ENCODE measurements at regions not wholly inside any gene's neighbourhood (a gene's known extent, or its start where the extent isn't known, plus 50 kb on each side); places are given as distances from the start of the nearest gene placed in this dataset.

DNA sequence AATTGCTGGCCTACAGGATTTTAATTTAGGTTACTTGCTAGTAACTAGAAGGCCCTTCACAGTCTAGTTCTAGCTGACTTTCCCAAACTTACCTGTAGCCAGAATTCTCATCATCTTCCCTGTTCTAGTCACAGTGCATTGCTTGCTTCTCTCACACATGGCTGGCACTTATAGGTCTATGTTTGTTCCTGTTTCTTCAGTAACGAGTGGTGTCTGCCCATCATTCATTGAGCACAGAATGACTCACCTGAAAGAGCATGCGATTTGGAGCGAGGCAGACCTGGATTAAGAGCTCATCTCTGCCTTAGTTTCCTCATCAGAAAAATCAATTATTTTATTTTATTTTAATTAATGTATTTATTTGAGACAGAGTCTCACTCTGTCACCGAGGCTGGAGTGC is 201.7 kb upstream of the ANK2 start:
- no peak for DNase-seq

DNA sequence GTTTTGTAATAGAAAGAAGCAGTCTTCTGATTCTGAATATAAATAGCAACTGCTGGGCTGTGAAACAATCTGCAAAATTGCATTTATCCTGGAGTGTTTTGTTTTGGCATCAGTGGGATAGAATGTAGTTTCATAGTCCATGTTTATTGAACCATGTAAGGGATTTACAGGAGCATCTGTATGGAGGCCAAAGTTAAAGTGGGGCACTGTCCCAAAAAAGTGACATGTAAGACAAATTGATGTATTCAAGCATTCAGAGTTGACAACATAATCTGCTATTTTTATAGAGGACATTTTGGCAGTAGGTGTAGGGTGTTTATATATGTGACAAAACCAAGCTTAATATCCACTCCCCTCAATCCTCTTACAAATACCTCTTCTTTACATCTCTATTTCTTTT is 200.5 kb upstream of the ANK2 start:
- DNase-seq: no peak

DNA sequence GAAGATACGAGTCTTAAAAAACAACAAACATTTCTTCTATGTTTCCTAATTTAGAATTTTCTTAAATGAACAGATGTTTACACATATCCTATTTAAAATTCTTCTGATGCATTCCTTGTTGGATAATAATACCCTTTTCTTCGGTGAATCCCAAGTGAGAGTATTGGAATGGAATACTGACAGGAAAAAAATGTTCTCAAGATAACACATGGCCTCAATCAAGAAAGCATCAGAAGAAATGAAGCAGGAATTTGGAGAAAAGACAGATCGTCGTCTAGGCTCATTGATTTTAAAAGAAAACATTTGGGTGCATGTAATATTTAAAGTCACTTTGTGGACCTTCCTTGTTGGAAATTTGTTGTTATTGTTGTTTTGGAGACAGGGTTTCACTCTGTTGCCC is 196.9 kb upstream of the ANK2 start:
- no peak for DNase-seq

DNA sequence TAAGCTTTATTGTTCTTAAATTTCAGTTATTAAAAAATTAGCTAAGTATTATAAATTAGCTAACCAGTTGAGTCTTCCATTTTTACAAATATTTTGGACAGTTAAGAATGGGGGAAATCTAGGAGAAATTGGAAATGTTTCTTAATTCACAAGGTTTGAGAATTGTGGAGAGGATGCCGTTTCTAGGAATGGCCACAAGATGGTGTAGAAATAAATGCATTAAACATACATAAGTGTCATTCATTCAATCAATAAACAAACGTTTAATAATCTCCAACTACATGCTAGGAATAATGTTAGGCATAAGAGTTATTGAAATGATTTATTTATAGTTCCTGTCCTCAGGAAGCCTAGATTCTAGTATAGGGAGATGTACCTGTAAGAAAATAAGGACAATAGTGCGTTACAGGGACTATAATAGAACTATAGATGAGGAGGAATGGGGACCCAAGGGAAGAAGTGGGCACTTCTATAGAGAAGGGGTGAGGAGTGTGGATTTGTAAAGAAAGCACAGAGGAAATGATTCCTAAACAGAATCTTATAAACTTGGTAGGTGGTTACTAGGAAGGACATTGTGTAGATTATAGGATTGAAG is 195.7 kb upstream of the ANK2 start:
- no peak for DNase-seq

DNA sequence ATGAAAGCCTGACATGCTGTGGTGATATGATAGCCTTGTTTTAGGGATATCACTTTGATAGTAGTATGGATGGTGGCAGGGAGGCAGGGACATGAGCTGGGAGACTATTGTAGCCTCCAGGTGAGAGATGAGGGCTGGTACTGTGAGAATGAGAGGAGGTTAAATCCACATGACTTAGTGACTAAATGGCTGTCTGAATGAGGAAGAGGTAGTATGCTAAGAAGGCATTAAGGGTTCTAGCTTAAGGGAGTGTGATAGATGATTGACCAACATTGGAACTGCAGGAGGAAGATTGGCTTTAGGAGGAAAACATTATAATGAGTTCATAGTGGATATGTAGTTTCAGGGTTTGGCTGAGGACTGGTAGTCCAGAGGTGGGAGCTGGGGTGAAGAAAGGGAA is 195.0 kb upstream of the ANK2 start:
- no peak for DNase-seq

DNA sequence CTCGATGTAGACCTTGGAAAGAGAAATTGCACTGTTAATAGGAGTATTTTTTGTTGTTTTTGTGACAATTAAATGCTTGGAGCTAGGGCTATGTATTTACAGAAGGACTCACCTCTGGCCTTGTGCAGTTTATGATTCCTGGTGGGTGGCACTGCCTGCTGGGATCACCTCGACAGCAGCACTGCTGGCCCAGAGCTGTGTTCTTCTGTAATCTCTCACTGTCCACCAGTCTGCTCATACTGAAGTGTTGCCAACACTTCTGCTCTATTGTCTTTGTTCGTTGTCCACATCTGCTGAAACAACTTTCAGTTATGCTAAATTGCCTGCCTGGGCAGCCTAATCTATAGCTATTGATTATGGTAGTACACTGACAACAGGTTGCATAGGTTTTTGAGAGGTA is 194.4 kb upstream of the ANK2 start:
- no peak for DNase-seq

DNA sequence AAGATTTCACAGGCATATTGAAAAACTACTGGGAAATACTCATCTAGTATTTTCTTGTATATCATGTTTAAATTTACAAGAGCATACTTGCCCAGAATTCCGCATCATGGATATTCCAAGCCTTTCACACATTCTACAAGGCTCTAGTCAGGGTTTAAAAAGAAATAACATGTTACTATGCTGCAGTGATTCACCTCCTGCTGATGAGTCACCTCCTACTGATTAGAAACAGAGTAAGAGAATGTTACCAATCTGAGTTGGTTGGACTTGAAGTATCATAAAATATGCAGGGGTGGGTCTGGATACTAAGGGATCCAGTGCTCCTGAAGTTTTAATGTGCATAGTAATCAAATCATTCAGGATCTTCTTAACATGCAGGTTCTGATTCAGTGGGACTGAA is 192.0 kb upstream of the ANK2 start:
- no peak for DNase-seq

DNA sequence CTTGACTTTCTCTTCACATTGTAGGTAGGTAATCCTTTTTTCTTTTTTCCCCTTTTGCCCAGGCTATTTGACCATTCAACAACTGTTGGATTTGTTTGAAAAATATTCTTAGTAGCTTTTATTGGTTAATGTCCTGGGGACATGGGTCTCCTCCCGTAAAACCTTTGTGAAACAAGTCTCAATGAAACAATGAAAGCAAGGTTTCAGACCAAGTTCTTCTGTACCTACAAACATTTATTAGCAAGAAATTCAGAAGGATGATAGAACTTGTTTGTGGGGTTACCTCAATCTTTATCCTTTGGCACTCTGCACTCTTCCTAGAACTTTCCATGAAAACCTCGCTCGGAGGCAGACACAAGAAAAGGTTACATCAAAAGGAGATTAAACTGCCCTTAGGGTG is 190.7 kb upstream of the ANK2 start:
- no peak for DNase-seq

DNA sequence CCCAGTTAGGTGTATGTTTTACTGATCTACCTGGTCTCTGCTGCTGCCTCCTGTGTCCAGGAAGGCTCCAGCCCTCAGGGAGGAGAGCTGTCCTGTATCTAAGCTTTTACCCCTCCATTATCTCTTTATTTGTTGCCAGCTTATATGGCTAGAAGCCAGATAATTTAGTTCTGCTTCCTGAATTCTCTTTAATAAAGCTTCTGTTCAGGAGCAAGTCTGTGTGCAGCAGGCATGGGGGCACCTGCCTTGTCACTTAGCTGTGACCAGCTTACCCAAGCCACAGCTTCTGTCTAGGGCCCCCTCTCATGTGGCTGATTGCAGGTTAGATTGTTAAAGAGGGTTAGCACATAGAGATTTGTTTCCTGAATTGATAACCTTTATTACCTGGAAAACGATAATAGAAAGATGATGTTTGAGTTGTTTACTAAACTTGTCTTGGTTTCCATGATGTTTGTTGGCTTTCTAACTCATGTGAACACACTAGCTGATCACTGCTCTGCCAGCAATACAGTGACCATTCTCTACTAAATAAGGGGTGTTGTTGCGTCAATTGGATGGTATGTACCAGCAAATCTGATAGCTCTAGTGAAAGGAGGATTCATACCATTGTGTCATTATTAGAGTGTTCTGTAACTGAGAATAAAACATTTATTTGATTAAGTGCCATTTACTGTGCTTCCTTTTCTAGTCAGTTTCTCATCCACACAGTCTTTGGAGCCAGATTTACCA is 189.8 kb upstream of the ANK2 start:
- no peak for DNase-seq

DNA sequence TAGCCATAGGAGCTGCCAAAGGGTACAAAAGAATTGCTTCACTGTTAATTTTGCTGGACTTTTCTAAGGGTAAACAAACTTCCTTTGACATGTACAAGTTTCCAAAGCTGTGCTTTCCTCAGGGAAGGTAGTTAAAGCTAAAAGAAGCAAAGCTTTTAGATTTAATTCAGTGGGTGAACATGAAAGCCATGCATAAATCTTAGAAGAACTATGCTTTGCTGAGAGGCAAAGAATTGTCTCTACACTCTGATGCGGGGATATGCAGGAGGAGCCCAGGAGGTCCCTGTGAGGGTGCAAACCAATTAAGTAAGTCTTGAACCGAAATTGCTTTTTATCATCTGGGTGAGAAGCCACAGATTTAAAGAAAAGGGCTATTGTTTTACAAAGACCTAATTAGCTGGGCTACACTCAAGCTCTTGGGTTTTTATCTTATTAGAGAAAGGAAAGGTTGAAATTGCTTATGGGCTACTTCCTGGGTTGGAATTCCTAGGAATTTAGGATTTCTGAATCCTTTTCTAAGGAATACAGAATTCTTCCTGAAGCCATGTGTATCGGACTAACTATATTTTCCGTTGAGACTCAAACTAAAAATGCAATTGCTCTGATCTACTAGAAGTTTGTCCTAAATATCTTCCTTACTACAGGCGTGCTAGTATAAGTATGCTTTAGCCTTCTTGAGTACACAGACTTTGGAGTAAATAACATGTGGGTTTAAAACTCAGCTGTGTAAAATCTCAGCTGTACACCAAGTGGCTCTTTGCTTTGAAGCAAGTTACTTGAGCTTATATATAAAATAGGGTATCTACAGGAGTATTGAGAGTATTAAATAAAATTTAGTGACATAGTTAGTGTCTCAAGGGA is 188.4 kb upstream of the ANK2 start:
- no peak for DNase-seq

DNA sequence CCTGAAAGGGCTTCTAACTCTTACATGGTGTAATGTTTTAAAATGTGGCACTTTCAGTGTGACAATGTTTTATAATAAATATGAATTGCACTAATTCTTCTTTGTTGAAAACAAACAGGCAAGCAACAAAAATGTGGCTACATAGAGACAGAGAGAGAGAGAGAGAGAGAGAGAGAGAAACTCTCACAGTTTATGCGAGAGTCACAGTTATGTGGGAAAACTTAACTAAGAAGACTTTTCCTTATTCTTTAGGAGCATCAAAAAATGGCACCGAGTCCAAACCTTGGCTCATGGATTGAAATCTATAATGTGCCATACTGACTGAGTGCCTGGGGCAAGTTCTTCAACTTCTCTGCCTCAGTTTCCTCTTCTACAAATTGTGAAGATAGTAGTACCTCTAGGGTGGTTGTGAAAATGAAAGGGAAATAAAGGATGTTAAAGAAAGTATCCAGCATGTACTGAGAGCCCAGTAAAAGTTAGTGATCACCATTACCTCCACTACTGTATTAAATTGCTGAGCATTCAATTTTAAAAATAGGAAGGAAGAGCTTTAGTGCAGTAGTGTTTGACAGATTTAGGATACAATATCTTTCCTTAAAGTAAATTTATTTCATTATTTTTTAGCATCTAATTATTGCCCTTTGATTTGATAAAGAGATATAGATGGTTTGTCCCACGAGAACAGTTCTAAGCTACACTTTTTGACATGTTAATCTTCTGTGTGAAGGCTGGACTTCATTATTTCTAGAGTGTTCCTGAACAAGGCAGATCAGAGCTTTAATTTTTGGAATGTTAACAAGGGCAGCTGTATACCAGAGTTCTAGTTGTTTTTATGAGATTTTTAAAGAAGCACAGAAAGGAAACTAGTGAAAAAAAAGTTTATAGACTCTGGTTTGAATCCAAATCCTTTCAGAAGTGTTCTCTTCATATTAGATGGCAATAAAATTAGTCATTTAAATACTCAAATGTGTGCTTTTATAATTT is 187.5 kb upstream of the ANK2 start:
- DNase-seq: no peak

DNA sequence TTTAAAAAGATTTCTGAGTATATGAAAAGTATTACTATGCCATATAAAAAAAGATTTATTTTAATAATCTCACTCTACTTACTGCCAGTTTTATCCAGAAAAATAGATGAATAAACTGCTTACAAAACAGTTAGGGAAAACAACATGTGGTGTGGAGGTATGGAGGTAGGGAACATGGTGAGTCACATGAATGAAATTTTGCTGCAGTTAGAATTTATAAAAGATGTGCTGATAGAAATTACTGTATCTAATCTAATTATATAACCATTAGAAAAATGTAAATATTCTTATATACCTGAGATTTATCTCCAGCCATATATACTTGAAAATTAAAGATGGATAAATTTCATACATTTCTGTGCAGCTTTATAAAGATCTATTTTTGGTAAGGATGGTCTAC is 184.0 kb upstream of the ANK2 start:
- no peak for DNase-seq

DNA sequence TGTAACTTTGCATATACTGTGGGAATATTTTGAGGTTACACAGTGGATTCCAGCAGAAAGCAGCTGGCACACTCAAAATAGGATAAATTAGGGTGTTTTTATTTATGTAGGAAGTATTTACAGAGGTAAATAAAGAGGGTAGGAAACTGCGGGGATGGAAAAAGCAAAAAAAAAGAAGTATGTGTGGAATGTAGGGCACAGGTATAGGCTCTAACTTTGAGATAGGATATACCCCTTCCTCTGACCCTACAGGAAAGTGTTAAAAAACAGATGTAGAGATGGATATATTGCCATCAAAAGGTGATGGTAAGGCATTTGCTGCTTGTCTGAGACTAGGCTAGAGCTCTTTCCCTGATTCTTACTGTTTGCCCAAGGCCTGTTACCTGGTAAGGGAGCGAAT is 173.1 kb upstream of the ANK2 start:
- no peak for DNase-seq

DNA sequence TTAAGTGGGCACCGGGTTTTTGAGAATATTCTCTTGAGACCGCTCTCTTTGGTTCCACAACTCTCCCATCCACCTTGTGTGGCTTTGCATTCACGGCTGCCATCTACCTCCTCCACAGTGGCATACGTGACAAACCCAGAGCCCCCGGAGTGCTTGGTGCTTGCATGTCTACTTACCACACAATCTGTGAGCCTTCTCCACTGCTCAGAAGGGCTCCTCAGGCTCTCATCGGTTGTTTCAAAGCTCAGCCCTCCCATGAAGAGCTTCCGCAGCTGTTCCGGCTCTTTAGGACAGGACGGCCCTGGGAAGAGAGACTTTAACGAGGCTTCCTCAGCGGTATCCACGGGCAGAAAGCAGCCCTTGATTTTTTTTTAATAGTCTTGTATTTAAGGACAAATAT is 167.6 kb upstream of the ANK2 start:
- peak in 1 of 2 donors; percentile 13 for DNase-seq

DNA sequence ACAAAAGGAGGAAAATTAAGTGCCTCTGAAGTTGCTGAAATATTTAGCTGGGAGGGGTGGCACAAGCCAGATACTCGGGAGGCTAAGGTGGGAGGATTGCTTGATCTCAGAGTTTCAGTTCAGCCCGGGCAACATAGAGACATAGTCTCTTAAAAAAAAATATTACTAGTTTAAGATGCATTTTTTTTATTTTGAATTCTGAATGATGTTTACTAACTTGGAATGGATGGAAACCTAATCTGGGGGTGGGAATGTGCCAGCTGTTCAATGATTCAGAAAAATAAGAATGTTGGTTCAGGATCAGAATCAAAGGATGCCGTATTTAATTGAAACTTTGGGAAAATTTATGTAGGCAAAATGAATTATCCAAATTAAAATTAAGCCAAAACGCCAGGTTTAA is 167.2 kb upstream of the ANK2 start:
- DNase-seq: no peak

DNA sequence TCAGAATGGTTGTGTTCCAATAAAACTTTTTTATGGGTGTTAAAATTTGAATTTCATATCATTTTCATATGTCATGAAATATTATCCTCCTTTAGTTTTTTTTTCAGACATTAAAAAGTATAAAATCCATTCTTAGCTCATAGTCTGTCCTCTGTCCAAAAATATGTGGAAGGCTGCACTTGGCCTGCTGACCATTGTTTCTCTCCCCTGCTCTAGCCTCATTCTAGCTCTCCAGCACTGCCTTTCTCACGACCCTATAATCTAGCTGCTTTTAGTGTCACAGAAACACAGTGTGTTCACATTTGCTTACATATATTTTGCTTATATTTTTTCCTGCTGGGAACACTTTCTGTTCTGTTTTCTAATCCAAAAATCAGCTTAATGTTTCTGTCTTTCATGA is 165.0 kb upstream of the ANK2 start:
- DNase-seq: no peak

DNA sequence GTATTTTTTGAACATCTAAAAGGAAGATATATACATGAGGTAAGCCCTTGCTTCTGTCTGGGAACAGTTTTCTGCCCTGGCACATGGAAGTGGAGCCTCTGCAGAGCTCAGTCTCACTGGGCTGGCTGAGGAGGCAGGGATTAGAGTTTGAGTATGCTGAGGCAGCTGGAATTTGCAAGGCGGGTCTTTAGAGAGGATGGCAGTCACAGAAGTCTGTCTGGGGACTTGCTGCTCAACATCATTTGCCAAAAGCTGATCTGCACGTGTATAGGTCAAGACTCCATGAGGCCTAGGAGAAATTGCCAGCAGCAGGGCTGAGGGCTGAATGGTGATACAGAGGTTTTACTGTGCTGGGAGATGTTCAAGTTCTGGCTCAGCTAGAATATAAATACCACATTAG is 163.6 kb upstream of the ANK2 start:
- DNase-seq: no peak

DNA sequence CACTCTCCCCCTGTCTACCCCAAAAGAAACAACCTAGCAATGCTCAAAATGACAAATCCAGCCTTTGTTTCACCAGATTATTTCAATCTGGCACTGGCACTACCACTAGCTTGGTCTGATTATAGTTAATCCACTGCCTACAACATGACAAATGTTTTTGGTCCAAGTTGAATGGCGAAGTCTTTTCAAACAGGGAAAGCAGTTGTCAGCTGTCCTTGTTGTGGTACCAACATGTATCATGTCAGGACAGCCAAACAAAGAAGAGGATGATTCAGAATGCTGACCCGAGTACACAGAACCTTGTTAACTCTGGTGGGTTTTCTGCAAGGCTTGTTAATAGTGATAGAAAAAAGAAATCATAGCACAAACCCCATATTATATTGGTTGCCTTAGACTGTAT is 160.8 kb upstream of the ANK2 start:
- DNase-seq: no peak

DNA sequence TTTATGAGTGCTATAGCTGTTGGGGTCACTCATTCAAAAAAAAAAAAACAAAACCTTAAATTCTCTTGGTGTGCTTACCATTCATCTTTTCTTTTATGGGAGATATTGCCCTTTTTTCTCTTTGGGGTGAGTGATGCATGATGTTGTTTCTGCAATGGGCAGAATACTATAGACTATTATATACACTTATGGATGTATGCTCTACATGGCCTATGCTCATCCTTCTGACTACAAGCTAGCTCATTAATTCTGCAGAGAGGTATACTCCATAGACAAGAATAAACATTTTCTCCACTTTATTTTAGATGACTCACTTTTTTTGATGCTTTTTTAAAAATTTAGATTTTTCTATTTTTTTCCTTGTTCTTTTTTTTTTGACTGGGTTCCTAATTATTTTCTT is 160.3 kb upstream of the ANK2 start:
- no peak for DNase-seq

DNA sequence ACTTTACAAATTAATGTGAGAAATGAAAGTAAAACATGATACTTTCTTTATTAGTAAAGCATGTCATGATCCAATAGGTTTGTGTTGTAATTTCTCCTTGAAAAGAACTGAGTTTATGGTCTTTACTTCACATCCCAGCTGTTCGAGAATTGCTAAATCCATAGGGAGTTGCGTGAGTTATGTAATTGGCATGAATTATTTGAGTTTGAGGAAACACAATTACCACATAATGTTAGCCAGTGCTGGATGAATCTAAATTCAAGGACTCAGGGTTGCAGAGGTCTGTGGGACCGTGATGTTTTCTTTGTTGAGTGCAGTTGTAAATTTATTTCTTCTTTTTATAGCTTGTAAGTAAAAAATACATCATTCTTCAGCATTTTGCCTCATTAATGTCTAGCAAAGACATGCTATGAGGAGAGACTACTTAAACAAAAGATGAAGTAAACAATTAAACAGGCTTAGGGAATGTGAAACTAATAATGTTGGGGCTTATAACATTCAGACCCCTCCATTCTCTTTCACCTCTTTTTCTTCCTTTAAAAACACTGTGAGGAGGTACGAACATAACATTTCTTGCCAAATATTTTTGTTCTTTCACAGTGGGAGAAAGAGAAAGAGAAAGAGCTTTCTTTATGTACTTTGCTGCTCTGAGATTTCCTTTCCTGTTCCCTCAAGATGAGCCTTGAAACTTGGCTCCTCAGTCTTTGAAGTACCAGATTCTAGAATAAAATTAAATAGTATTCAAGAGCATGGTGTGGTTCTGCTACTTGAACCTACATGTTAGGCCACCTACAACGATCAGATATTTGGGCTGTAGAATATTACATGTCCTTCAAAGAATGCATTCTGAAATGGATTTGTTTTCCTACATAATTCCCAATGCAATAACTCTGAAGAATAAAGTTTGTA is 159.6 kb upstream of the ANK2 start:
- peak; percentile 43 to 58 for DNase-seq

DNA sequence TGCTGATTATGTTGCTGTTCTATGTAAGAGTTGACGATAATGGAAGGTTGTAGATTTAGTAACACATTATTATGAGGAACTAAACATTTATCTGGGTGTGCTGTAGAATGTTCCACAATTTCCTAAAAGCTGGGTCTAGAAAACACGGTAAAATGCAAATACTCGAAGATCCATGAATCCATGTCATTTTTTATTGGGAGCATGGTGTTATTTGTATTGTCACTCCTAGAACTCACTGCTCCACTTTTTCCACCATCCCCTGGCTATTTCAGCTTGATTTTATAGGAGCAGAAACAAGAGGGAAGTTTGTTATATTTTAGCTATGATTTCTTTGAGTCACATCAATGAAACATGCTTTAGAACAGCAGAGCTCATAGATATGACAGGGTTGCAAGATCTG is 155.0 kb upstream of the ANK2 start:
- no peak for DNase-seq
